Ishikawa (cell line): ENCODE measurements at regions not wholly inside any gene's neighbourhood (a gene's known extent, or its start where the extent isn't known, plus 50 kb on each side); places are given as distances from the start of the nearest gene placed in this dataset.

Experiments
- CEBPB ChIP-seq: IDR thresholded peaks from 2 replicates; pipeline ENCODE4 v1.6.1; 2012
- EGR1 ChIP-seq: IDR thresholded peaks from 2 replicates; pipeline ENCODE4 v1.6.1; 2012
- MAX ChIP-seq: IDR thresholded peaks from 2 replicates; pipeline ENCODE4 v1.6.1; 2012
- REST ChIP-seq: IDR thresholded peaks from 2 replicates; pipeline ENCODE4 v1.6.1; 2012; ENCODE audit warnings: low read depth, mild to moderate bottlenecking
- TAF1 ChIP-seq: IDR thresholded peaks from 2 replicates; pipeline ENCODE4 v1.6.1; 2012; ENCODE audit warnings: low read depth, mild to moderate bottlenecking
- TEAD4 ChIP-seq: IDR thresholded peaks from 2 replicates; pipeline ENCODE4 v1.6.1; 2012
- YY1 ChIP-seq: IDR thresholded peaks from 2 replicates; pipeline ENCODE4 v1.6.1; 2012; ENCODE audit warnings: low read depth
- ZBTB7A ChIP-seq: IDR thresholded peaks from 2 replicates; pipeline ENCODE4 v1.6.1; 2012; ENCODE audit warnings: low read depth

- TF ChIP-seq TEAD4, result no peak
- no peak for TF ChIP-seq MAX
- TF ChIP-seq TAF1, result no peak
- no peak for TF ChIP-seq YY1
- TF ChIP-seq REST, result no peak
- TF ChIP-seq EGR1, result no peak
- TF ChIP-seq CEBPB, result no peak
- no peak for TF ChIP-seq ZBTB7A
Measured at GRCh38 chr6:37569743-37570481, 70.2 kb upstream of the CCDC167 start.
